Activated CD8-positive, alpha-beta T cell treated with anti-CD3 and anti-CD28 coated beads for 36 hours (primary cell): ENCODE measurements at regions not wholly inside any gene's neighbourhood (a gene's known extent, or its start where the extent isn't known, plus 50 kb on each side); places are given as distances from the start of the nearest gene placed in this dataset.

Experiments
- ATAC-seq: fragments of 200-7000 bp; cut with Tn5 transposase; one replicate; pipeline ENCODE4 v1.10.0; 2021; ENCODE audit warnings: mild to moderate bottlenecking, moderate library complexity
- CTCF ChIA-PET: fragments of 350-600 bp; sonication (Branson Sonifier 250); formaldehyde crosslinking; loops from one replicate; lab custom pipeline; 2021; ENCODE audit warnings: antibody characterized with exemption; lab: Charles Lee
- POLR2A ChIA-PET: fragments of 350-600 bp; sonication (Branson Sonifier 250); formaldehyde crosslinking; loops from one replicate; lab custom pipeline; 2021; ENCODE audit warnings: antibody characterized with exemption; lab: Charles Lee
- DNase-seq: peaks from one replicate; pipeline ENCODE4 v3.0.0-alpha.2; 2020
- H3K27ac Mint-ChIP-seq: one replicate; pipeline ENCODE4 v1.8.0; 2021; ENCODE audit warnings: mild to moderate bottlenecking, mixed read lengths
- H3K27me3 Mint-ChIP-seq: one replicate; pipeline ENCODE4 v1.8.0; 2021; ENCODE audit warnings: mixed read lengths
- H3K36me3 Mint-ChIP-seq: one replicate; pipeline ENCODE4 v1.8.0; 2021; ENCODE audit warnings: low read depth, mixed read lengths
- H3K4me1 Mint-ChIP-seq: one replicate; pipeline ENCODE4 v1.8.0; 2021; ENCODE audit warnings: low read depth, mixed read lengths
- H3K4me3 Mint-ChIP-seq: one replicate; pipeline ENCODE4 v1.8.0; 2021; ENCODE audit warnings: mild to moderate bottlenecking, moderate library complexity, mixed read lengths
- H3K9me3 Mint-ChIP-seq: one replicate; pipeline ENCODE4 v1.8.0; 2021; ENCODE audit warnings: mixed read lengths
- CTCF ChIP-seq: fragments of 200-600 bp; IDR thresholded peaks from one replicate; pipeline ENCODE4 v1.8.0; 2022; ENCODE audit warnings: antibody characterized with exemption, mild to moderate bottlenecking
- intact Hi-C: fragments of 100-400 bp; cut with micrococcal nuclease; formaldehyde crosslinking; loops from one replicate; pipeline ENCODE4 v1.10.0; 2022

GRCh38 chr10:26621243-26621888 lies 76.1 kb upstream of the PDSS1 start:
- ChIA-PET POLR2A (no interaction called here), CTCF (interaction anchor here (1.2 kb wide), 3 partner anchors 8 to 286 kb away, joined by 3 to 5 read pairs (median 4); no protein-coding TSS in a partner anchor)
- no peak for TF ChIP-seq CTCF
- DNase-seq (no peak), ATAC-seq (no peak)
- Mint-ChIP-seq H3K27me3 (peaks cover 11% of the 10 kb centered on the region), H3K9me3 (no peaks in the 10 kb centered on the region), H3K4me1 (peaks cover 8% of the 10 kb centered on the region), H3K27ac (no peak overlapping the region), H3K36me3 (no peaks in the 10 kb centered on the region), H3K4me3 (no peak overlapping the region)
- intact Hi-C loops, result no loop called here

- DNase-seq (peak; percentile 51), ATAC-seq (peak; percentile 62)
- Mint-ChIP-seq H3K9me3 (no peaks in the 10 kb centered on the region), H3K4me3 (no peak overlapping the region), H3K36me3 (no peaks in the 10 kb centered on the region), H3K4me1 (peaks cover 8% of the 10 kb centered on the region), H3K27ac (no peak overlapping the region), H3K27me3 (peaks cover 11% of the 10 kb centered on the region)
- no peak for TF ChIP-seq CTCF
- intact Hi-C loops, result no loop called here
- ChIA-PET CTCF (interaction anchor here (1.2 kb wide), 2 partner anchors 9 to 287 kb away, joined by 3 to 4 read pairs; no protein-coding TSS in a partner anchor), POLR2A (no interaction called here)
Measured at GRCh38 chr10:26621889-26622711, 75.4 kb upstream of the PDSS1 start.

- intact Hi-C loops, result no loop called here
- no peak for ATAC-seq
- CTCF ChIA-PET, result no interaction called here
Measured at GRCh38 chr10:26622891-26623290, 74.6 kb upstream of the PDSS1 start.

GRCh38 chr10:26624006-26624405 lies 73.5 kb upstream of the PDSS1 start:
- Mint-ChIP-seq H3K36me3 (no peaks in the 10 kb centered on the region), H3K9me3 (no peaks in the 10 kb centered on the region), H3K4me1 (peaks cover 8% of the 10 kb centered on the region), H3K27ac (no peak overlapping the region), H3K27me3 (peaks cover 9% of the 10 kb centered on the region), H3K4me3 (no peak overlapping the region)
- intact Hi-C loops, result loop anchor here (2.0 kb wide), 1 partner anchor 699 kb away; no protein-coding TSS in a partner anchor
- ATAC-seq, result no peak
- CTCF ChIA-PET, result interaction anchor here (1.0 kb wide), 1 partner anchor 14 kb away, joined by 3 read pairs; no protein-coding TSS in a partner anchor
- TF ChIP-seq CTCF, result no peak
- no peak for DNase-seq
- POLR2A ChIA-PET, result no interaction called here

More at GRCh38 chr10:26622891-26623290, 74.6 kb upstream of the PDSS1 start:
- Mint-ChIP-seq H3K27ac (no peak overlapping the region), H3K4me3 (no peak overlapping the region), H3K36me3 (no peaks in the 10 kb centered on the region), H3K4me1 (peaks cover 8% of the 10 kb centered on the region), H3K9me3 (no peaks in the 10 kb centered on the region), H3K27me3 (peaks cover 9% of the 10 kb centered on the region)
- no peak for TF ChIP-seq CTCF
- POLR2A ChIA-PET, result no interaction called here
- DNase-seq, result peak; percentile 18

GRCh38 chr10:26626066-26626465 lies 71.4 kb upstream of the PDSS1 start:
- peaks cover 11% of the 10 kb centered on the region for H3K27me3 Mint-ChIP-seq
- H3K4me3 Mint-ChIP-seq, result no peak overlapping the region
- no peaks in the 10 kb centered on the region for H3K9me3 Mint-ChIP-seq
- H3K27ac Mint-ChIP-seq, result no peak overlapping the region
- H3K36me3 Mint-ChIP-seq, result no peaks in the 10 kb centered on the region
- ATAC-seq (no peak), DNase-seq (no peak)
- TF ChIP-seq CTCF, result no peak
- ChIA-PET CTCF (no interaction called here), POLR2A (no interaction called here)
- intact Hi-C loops, result no loop called here
- H3K4me1 Mint-ChIP-seq, result peaks cover 8% of the 10 kb centered on the region
